OCI-LY3 (cell line): ENCODE measurements at regions not wholly inside any gene's neighbourhood (a gene's known extent, or its start where the extent isn't known, plus 50 kb on each side); places are given as distances from the start of the nearest gene placed in this dataset.

Experiments used
- H2AFZ ChIP-seq: fragments of 200-600, 300-600 bp; shearing (Covaris generic); 2 replicates; pipeline ENCODE4 v1.6.0; 2014; ENCODE audit warnings: antibody characterized with exemption, low read depth, low read length
- H3K27ac ChIP-seq: fragments of 200-600, 300-600 bp; sonication (generic); 2 replicates; pipeline ENCODE4 v1.5.1; 2014; ENCODE audit warnings: mild to moderate bottlenecking, low read length, moderate library complexity, mixed read lengths
- H3K27me3 ChIP-seq: fragments of 200-600, 300-600 bp; sonication (generic); 2 replicates; pipeline ENCODE4 v1.6.1; 2014; ENCODE audit warnings: low read depth, low read length, mixed read lengths
- H3K36me3 ChIP-seq: fragments of 200-600, 300-600 bp; sonication (generic); replicated peaks from 2 replicates; pipeline ENCODE3; 2014; ENCODE audit warnings: low read depth, low read length, mixed read lengths
- H3K4me1 ChIP-seq: fragments of 300-600, 200-600 bp; sonication (generic); 2 replicates; pipeline ENCODE4 v1.6.1; 2014; ENCODE audit warnings: low read length, mixed read lengths
- H3K4me2 ChIP-seq: fragments of 200-600, 300-600 bp; sonication (generic); 2 replicates; pipeline ENCODE4 v1.6.1; 2014; ENCODE audit warnings: low read length, mixed read lengths
- H3K4me3 ChIP-seq: fragments of 300-600, 200-600 bp; sonication (generic); 2 replicates; pipeline ENCODE4 v1.5.1; 2014; ENCODE audit warnings: antibody characterized with exemption, mild to moderate bottlenecking, low read length, moderate library complexity
- H3K79me2 ChIP-seq: fragments of 300-600, 200-600 bp; shearing (Covaris generic); 2 replicates; pipeline ENCODE4 v1.6.1; 2014; ENCODE audit warnings: mild to moderate bottlenecking, low read length, mixed read lengths
- H3K9ac ChIP-seq: fragments of 300-600, 200-600 bp; shearing (Covaris generic); 2 replicates; pipeline ENCODE4 v1.6.0; 2014; ENCODE audit warnings: mild to moderate bottlenecking, low read length, moderate library complexity
- H3K9me3 ChIP-seq: fragments of 200-600, 300-600 bp; shearing (Covaris generic); 2 replicates; pipeline ENCODE4 v1.6.1; 2014; ENCODE audit warnings: low read length, mixed read lengths; ENCODE audit not compliant: insufficient read depth
- H4K20me1 ChIP-seq: fragments of 200-600, 300-600 bp; sonication (generic); 2 replicates; pipeline ENCODE4 v1.6.1; 2016; ENCODE audit warnings: low read length, mixed read lengths; ENCODE audit not compliant: insufficient read depth
- CTCF ChIP-seq: fragments of 200-600, 300-600 bp; sonication (generic); IDR thresholded peaks from 2 replicates; pipeline ENCODE4 v1.5.1; 2014; ENCODE audit warnings: antibody characterized with exemption, low read length, low read depth
- EZH2phosphoT487 ChIP-seq: fragments of 200-600 bp; shearing (Covaris generic); IDR thresholded peaks from 2 replicates; pipeline ENCODE4 v1.6.1; 2018; ENCODE audit warnings: antibody characterized with exemption, mixed run types, low read depth

- no peak overlapping the region for H3K4me2 ChIP-seq
Observed at GRCh38 chr5:174849426-174849825, 125.0 kb downstream of the MSX2 start.

GRCh38 chr5:174844971-174845370, 120.6 kb downstream of the MSX2 start:
- Histone ChIP-seq H3K36me3 (no peaks in the 10 kb centered on the region), H3K79me2 (no peaks in the 10 kb centered on the region), H4K20me1 (no peaks in the 10 kb centered on the region), H3K27me3 (no peaks in the 10 kb centered on the region), H3K9ac (no peak overlapping the region), H3K4me3 (no peak overlapping the region), H3K4me2 (no peak overlapping the region), H3K27ac (no peak overlapping the region), H3K4me1 (no peaks in the 10 kb centered on the region), H2AFZ (no peak overlapping the region), H3K9me3 (no peaks in the 10 kb centered on the region)
- TF ChIP-seq CTCF (no peak), EZH2phosphoT487 (no peak)

More at GRCh38 chr5:174849426-174849825, 125.0 kb downstream of the MSX2 start:
- peaks cover 4% of the 10 kb centered on the region; the same call in 1 of the 2 replicates for H3K27me3 ChIP-seq
- H3K36me3 ChIP-seq: no peaks in the 10 kb centered on the region
- H3K27ac ChIP-seq: no peak overlapping the region
- H3K4me1 ChIP-seq: no peaks in the 10 kb centered on the region
- TF ChIP-seq CTCF (no peak), EZH2phosphoT487 (no peak)
- no peaks in the 10 kb centered on the region for H4K20me1 ChIP-seq
- H3K79me2 ChIP-seq: no peaks in the 10 kb centered on the region
- H2AFZ ChIP-seq: no peak overlapping the region
- no peak overlapping the region for H3K9ac ChIP-seq
- no peak overlapping the region for H3K4me3 ChIP-seq
- no peaks in the 10 kb centered on the region for H3K9me3 ChIP-seq

GRCh38 chr5:174843263-174844250, 119.2 kb downstream of the MSX2 start:
- TF ChIP-seq CTCF: no peak
- no peak for TF ChIP-seq EZH2phosphoT487
- Histone ChIP-seq H4K20me1 (no peaks in the 10 kb centered on the region), H3K27me3 (no peaks in the 10 kb centered on the region), H2AFZ (no peak overlapping the region), H3K4me3 (no peak overlapping the region), H3K4me1 (no peaks in the 10 kb centered on the region), H3K27ac (no peak overlapping the region), H3K9me3 (no peaks in the 10 kb centered on the region), H3K4me2 (no peak overlapping the region), H3K9ac (no peak overlapping the region), H3K36me3 (no peaks in the 10 kb centered on the region), H3K79me2 (no peaks in the 10 kb centered on the region)

GRCh38 chr5:174840435-174840834, 116.1 kb downstream of the MSX2 start:
- H3K79me2 ChIP-seq: no peaks in the 10 kb centered on the region
- no peak overlapping the region for H3K9ac ChIP-seq
- H2AFZ ChIP-seq: no peak overlapping the region
- H3K9me3 ChIP-seq: no peaks in the 10 kb centered on the region
- H3K4me2 ChIP-seq: no peak overlapping the region
- no peaks in the 10 kb centered on the region for H4K20me1 ChIP-seq
- H3K27ac ChIP-seq: no peak overlapping the region
- no peak overlapping the region for H3K4me3 ChIP-seq
- TF ChIP-seq CTCF (no peak), EZH2phosphoT487 (no peak)
- no peaks in the 10 kb centered on the region for H3K27me3 ChIP-seq
- H3K4me1 ChIP-seq: no peaks in the 10 kb centered on the region
- no peaks in the 10 kb centered on the region for H3K36me3 ChIP-seq
